Liver (tissue), 8 donors: ENCODE measurements at regions not wholly inside any gene's neighbourhood (a gene's known extent, or its start where the extent isn't known, plus 50 kb on each side); places are given as distances from the start of the nearest gene placed in this dataset.

Experiments
- DNase-seq: peaks from one replicate; pipeline ENCODE4 v3.0.0-alpha.2; 2017; ENCODE audit warnings: low spot score
- H3K27ac ChIP-seq, 2 donors: one replicate each; pipeline ENCODE4 v1.7.0; 2013; ENCODE audit warnings: inconsistent platforms in 2 of 2, low read length in 2 of 2, control low read depth in 1 of 2, low read depth in 1 of 2, mild to moderate bottlenecking in 1 of 2
- H3K27me3 ChIP-seq, 4 donors: one replicate each; pipeline versions ENCODE4 v1.6.1 to v1.7.0; 2013; ENCODE audit warnings: low read length in 3 of 4, inconsistent platforms in 1 of 4, mild to moderate bottlenecking in 1 of 4, moderate library complexity in 1 of 4; ENCODE audit not compliant: control insufficient read depth in 4 of 4, insufficient read depth in 4 of 4
- H3K36me3 ChIP-seq, 4 donors: one replicate each; pipeline versions ENCODE4 v1.6.1 to v1.7.0; 2013; ENCODE audit warnings: low read length in 3 of 4, mild to moderate bottlenecking in 3 of 4, low read depth in 1 of 4, moderate library complexity in 1 of 4; ENCODE audit not compliant: control insufficient read depth in 4 of 4, insufficient read depth in 3 of 4
- H3K4me1 ChIP-seq, 4 donors: one replicate each; pipeline versions ENCODE4 v1.6.1 to v1.7.0; 2013; ENCODE audit warnings: low read length in 3 of 4, mild to moderate bottlenecking in 3 of 4, moderate library complexity in 1 of 4; ENCODE audit not compliant: control insufficient read depth in 4 of 4, insufficient read depth in 4 of 4
- H3K4me3 ChIP-seq, 3 donors: one replicate each; pipeline versions ENCODE4 v1.6.1 to v1.7.0; 2013; ENCODE audit warnings: low read length in 3 of 3, control low read depth in 1 of 3, low read depth in 1 of 3, mild to moderate bottlenecking in 1 of 3
- H3K9ac ChIP-seq, 2 donors: one replicate each; pipeline ENCODE4 v1.7.0; 2013; ENCODE audit warnings: low read length in 2 of 2, mild to moderate bottlenecking in 2 of 2, moderate library complexity in 2 of 2, control low read depth in 1 of 2, low read depth in 1 of 2
- H3K9me3 ChIP-seq, 4 donors: one replicate each; pipeline versions ENCODE4 v1.6.1 to v1.7.0; 2013; ENCODE audit warnings: low read length in 3 of 4; ENCODE audit not compliant: control insufficient read depth in 4 of 4
- EGR1 ChIP-seq, 2 donors: IDR thresholded peaks; 2 replicates each; pipeline ENCODE4 v1.6.1; 2016 to 2018; ENCODE audit warnings: antibody characterized with exemption in 2 of 2, low read depth in 2 of 2
- FOXA1 ChIP-seq: IDR thresholded peaks from 2 replicates; pipeline ENCODE4 v1.6.1; 2016; ENCODE audit warnings: antibody characterized with exemption
- FOXA2 ChIP-seq: IDR thresholded peaks from 2 replicates; pipeline ENCODE4 v1.6.1; 2016; ENCODE audit warnings: antibody characterized with exemption
- GABPA ChIP-seq, 2 donors: IDR thresholded peaks in 1 of 2; conservative IDR thresholded peaks in 1 of 2; 2 replicates each; pipeline ENCODE4 v1.6.1; 2016; ENCODE audit warnings: antibody characterized with exemption in 2 of 2, mild to moderate bottlenecking in 1 of 2, moderate library complexity in 1 of 2
- HNF4A ChIP-seq, 2 donors: conservative IDR thresholded peaks; 2 replicates each; pipeline ENCODE4 v1.6.1; 2016; ENCODE audit warnings: antibody characterized with exemption in 2 of 2, mild to moderate bottlenecking in 2 of 2
- HNF4G ChIP-seq: IDR thresholded peaks from 2 replicates; pipeline ENCODE4 v1.6.1; 2016; ENCODE audit warnings: antibody characterized with exemption
- NR2F2 ChIP-seq: IDR thresholded peaks from 2 replicates; pipeline ENCODE4 v1.6.1; 2016; ENCODE audit warnings: antibody characterized with exemption
- RAD21 ChIP-seq, 2 donors: IDR thresholded peaks; 2 replicates each; pipeline ENCODE4 v1.6.1; 2016; ENCODE audit warnings: antibody characterized with exemption in 2 of 2, mild to moderate bottlenecking in 2 of 2
- RXRA ChIP-seq, 2 donors: IDR thresholded peaks; 2 replicates each; pipeline ENCODE4 v1.6.1; 2017 to 2018; ENCODE audit warnings: antibody characterized with exemption in 2 of 2, mild to moderate bottlenecking in 1 of 2
- SP1 ChIP-seq: IDR thresholded peaks from 2 replicates; pipeline ENCODE4 v1.6.1; 2018; ENCODE audit warnings: antibody characterized with exemption, mild to moderate bottlenecking
- TAF1 ChIP-seq: conservative IDR thresholded peaks from 2 replicates; pipeline ENCODE4 v1.6.1; 2016; ENCODE audit warnings: antibody characterized with exemption, mild to moderate bottlenecking
- YY1 ChIP-seq: IDR thresholded peaks from 2 replicates; pipeline ENCODE4 v1.6.1; 2016; ENCODE audit warnings: antibody characterized with exemption, mild to moderate bottlenecking
- WGBS: extraction: QIAGEN DNeasy Blood & Tissue Kit; methylation state at CpG from one replicate; pipeline ENCODE4 v1.1.7; 2013; 5-methylcytosine and 5-hydroxymethylcytosine counted together
- TF ChIP-seq, protein P1 (sequence below): fragments of 150-350 bp; IDR thresholded peaks from 2 replicates; pipeline ENCODE4 v1.5.1; 2017; ENCODE audit warnings: improper control_type of control experiment, low read depth, low read length; ENCODE audit not compliant: missing input control
- TF ChIP-seq, protein P2 (sequence below): IDR thresholded peaks from 2 replicates; pipeline ENCODE4 v1.6.1; 2016; ENCODE audit warnings: antibody characterized with exemption, mild to moderate bottlenecking
- TF ChIP-seq, protein P3 (sequence below): IDR thresholded peaks from 2 replicates; pipeline ENCODE4 v1.6.1; 2016; ENCODE audit warnings: antibody characterized with exemption
- TF ChIP-seq, protein P4 (sequence below): IDR thresholded peaks from 2 replicates; pipeline ENCODE4 v1.6.1; 2016; ENCODE audit warnings: antibody characterized with exemption
- TF ChIP-seq, protein P5 (sequence below): IDR thresholded peaks from 2 replicates; pipeline ENCODE4 v1.6.1; 2016; ENCODE audit warnings: antibody characterized with exemption
- donor health status: healthy.
- donor health status: healthy.
- donor health status: healthy.
- donor health status: healthy.
- donor health status: healthy.

- H3K4me1 ChIP-seq = no peaks in the 10 kb centered on the region
- no peak for DNase-seq
- H3K4me3 ChIP-seq = no peak overlapping the region
- no peaks in the 10 kb centered on the region for H3K27me3 ChIP-seq
- H3K9ac ChIP-seq = no peak overlapping the region
- no peak overlapping the region for H3K27ac ChIP-seq
- H3K36me3 ChIP-seq = no peaks in the 10 kb centered on the region
- TF ChIP-seq, protein P1, sequence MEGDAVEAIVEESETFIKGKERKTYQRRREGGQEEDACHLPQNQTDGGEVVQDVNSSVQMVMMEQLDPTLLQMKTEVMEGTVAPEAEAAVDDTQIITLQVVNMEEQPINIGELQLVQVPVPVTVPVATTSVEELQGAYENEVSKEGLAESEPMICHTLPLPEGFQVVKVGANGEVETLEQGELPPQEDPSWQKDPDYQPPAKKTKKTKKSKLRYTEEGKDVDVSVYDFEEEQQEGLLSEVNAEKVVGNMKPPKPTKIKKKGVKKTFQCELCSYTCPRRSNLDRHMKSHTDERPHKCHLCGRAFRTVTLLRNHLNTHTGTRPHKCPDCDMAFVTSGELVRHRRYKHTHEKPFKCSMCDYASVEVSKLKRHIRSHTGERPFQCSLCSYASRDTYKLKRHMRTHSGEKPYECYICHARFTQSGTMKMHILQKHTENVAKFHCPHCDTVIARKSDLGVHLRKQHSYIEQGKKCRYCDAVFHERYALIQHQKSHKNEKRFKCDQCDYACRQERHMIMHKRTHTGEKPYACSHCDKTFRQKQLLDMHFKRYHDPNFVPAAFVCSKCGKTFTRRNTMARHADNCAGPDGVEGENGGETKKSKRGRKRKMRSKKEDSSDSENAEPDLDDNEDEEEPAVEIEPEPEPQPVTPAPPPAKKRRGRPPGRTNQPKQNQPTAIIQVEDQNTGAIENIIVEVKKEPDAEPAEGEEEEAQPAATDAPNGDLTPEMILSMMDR = no peak
- TF ChIP-seq, protein P2, sequence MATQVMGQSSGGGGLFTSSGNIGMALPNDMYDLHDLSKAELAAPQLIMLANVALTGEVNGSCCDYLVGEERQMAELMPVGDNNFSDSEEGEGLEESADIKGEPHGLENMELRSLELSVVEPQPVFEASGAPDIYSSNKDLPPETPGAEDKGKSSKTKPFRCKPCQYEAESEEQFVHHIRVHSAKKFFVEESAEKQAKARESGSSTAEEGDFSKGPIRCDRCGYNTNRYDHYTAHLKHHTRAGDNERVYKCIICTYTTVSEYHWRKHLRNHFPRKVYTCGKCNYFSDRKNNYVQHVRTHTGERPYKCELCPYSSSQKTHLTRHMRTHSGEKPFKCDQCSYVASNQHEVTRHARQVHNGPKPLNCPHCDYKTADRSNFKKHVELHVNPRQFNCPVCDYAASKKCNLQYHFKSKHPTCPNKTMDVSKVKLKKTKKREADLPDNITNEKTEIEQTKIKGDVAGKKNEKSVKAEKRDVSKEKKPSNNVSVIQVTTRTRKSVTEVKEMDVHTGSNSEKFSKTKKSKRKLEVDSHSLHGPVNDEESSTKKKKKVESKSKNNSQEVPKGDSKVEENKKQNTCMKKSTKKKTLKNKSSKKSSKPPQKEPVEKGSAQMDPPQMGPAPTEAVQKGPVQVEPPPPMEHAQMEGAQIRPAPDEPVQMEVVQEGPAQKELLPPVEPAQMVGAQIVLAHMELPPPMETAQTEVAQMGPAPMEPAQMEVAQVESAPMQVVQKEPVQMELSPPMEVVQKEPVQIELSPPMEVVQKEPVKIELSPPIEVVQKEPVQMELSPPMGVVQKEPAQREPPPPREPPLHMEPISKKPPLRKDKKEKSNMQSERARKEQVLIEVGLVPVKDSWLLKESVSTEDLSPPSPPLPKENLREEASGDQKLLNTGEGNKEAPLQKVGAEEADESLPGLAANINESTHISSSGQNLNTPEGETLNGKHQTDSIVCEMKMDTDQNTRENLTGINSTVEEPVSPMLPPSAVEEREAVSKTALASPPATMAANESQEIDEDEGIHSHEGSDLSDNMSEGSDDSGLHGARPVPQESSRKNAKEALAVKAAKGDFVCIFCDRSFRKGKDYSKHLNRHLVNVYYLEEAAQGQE = no peak
- TF ChIP-seq EGR1 (IDR thresholded peaks at IDR 0.05; ENCODE audit: low read depth in 2 of 2) = no peak
- TF ChIP-seq, protein P3, sequence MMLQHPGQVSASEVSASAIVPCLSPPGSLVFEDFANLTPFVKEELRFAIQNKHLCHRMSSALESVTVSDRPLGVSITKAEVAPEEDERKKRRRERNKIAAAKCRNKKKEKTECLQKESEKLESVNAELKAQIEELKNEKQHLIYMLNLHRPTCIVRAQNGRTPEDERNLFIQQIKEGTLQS = no peak
- TF ChIP-seq FOXA1 = no peak
- WGBS = 91% methylated on average over 3 of the region's 3 CpGs
- H3K9me3 ChIP-seq = peaks cover 0 to under 1% (median 0%) of the 10 kb centered on the region in 4 donors
Measured at GRCh38 chr10:25100141-25100540, 74.7 kb upstream of the GPR158 start.

- DNase-seq = no peak
- Histone ChIP-seq H3K9ac (no peak overlapping the region), H3K27ac (no peak overlapping the region), H3K4me3 (no peak overlapping the region), H3K4me1 (no peaks in the 10 kb centered on the region), H3K9me3 (no peaks in the 10 kb centered on the region), H3K36me3 (no peaks in the 10 kb centered on the region), H3K27me3 (no peaks in the 10 kb centered on the region)
- 73% methylated on average over 1 of the region's 1 CpG for whole genome bisulfite sequencing
- TF ChIP-seq FOXA1 (no peak), FOXA2 (no peak), SP1 (no peak), HNF4A (conservative IDR thresholded peaks at IDR 0.05) (no peak), GABPA (IDR thresholded peaks at IDR 0.05 in 1 of 2, conservative IDR thresholded peaks at IDR 0.05 in 1 of 2) (no peak), NR2F2 (no peak), EGR1 (IDR thresholded peaks at IDR 0.05; ENCODE audit: low read depth in 2 of 2) (no peak), RAD21 (IDR thresholded peaks at IDR 0.05) (no peak), HNF4G (no peak), YY1 (no peak), TAF1 (no peak), RXRA (IDR thresholded peaks at IDR 0.05) (no peak)
- TF ChIP-seq, protein P2 = no peak
- TF ChIP-seq, protein P1 = no peak
- TF ChIP-seq, protein P4, sequence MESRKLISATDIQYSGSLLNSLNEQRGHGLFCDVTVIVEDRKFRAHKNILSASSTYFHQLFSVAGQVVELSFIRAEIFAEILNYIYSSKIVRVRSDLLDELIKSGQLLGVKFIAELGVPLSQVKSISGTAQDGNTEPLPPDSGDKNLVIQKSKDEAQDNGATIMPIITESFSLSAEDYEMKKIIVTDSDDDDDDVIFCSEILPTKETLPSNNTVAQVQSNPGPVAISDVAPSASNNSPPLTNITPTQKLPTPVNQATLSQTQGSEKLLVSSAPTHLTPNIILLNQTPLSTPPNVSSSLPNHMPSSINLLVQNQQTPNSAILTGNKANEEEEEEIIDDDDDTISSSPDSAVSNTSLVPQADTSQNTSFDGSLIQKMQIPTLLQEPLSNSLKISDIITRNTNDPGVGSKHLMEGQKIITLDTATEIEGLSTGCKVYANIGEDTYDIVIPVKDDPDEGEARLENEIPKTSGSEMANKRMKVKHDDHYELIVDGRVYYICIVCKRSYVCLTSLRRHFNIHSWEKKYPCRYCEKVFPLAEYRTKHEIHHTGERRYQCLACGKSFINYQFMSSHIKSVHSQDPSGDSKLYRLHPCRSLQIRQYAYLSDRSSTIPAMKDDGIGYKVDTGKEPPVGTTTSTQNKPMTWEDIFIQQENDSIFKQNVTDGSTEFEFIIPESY = no peak
- TF ChIP-seq, protein P5, sequence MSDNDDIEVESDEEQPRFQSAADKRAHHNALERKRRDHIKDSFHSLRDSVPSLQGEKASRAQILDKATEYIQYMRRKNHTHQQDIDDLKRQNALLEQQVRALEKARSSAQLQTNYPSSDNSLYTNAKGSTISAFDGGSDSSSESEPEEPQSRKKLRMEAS = no peak
Measured at GRCh38 chr10:25101461-25102146, 73.2 kb upstream of the GPR158 start.
